C4-2B (cell line): ENCODE measurements at regions not wholly inside any gene's neighbourhood (a gene's known extent, or its start where the extent isn't known, plus 50 kb on each side); places are given as distances from the start of the nearest gene placed in this dataset.

ENCODE experiments used
- ZFX ChIP-seq: fragments of 450-650 bp; IDR thresholded peaks from 2 replicates; pipeline ENCODE4 v1.6.1; 2017
- TF ChIP-seq, protein P1 (sequence below): fragments of 450-650 bp; conservative IDR thresholded peaks from 2 replicates; pipeline ENCODE4 v1.5.1; 2017; ENCODE audit warnings: mild to moderate bottlenecking

GRCh38 chr9:11045589-11045988, 432.8 kb upstream of the PTPRD start:
- TF ChIP-seq, protein P1, sequence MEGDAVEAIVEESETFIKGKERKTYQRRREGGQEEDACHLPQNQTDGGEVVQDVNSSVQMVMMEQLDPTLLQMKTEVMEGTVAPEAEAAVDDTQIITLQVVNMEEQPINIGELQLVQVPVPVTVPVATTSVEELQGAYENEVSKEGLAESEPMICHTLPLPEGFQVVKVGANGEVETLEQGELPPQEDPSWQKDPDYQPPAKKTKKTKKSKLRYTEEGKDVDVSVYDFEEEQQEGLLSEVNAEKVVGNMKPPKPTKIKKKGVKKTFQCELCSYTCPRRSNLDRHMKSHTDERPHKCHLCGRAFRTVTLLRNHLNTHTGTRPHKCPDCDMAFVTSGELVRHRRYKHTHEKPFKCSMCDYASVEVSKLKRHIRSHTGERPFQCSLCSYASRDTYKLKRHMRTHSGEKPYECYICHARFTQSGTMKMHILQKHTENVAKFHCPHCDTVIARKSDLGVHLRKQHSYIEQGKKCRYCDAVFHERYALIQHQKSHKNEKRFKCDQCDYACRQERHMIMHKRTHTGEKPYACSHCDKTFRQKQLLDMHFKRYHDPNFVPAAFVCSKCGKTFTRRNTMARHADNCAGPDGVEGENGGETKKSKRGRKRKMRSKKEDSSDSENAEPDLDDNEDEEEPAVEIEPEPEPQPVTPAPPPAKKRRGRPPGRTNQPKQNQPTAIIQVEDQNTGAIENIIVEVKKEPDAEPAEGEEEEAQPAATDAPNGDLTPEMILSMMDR = no peak
- TF ChIP-seq ZFX = no peak
